SKM-1 treated with dmso at 0.1 percent for 144 hours (cell line): ENCODE measurements at regions not wholly inside any gene's neighbourhood (a gene's known extent, or its start where the extent isn't known, plus 50 kb on each side); places are given as distances from the start of the nearest gene placed in this dataset.
A peak's percentile ranks its signal among the peaks of the same experiment; 100 is the strongest.
"Not testable (repeated sequence)": the region's sequence is repeated elsewhere in the genome, so short reads cannot be mapped to it uniquely, and the experiment has no call there.

ENCODE experiments used
- DNase-seq: peaks from one replicate; lab custom pipeline; 2025; ENCODE audit not compliant: unreplicated experiment; lab: John Stamatoyannopoulos, UW

DNA sequence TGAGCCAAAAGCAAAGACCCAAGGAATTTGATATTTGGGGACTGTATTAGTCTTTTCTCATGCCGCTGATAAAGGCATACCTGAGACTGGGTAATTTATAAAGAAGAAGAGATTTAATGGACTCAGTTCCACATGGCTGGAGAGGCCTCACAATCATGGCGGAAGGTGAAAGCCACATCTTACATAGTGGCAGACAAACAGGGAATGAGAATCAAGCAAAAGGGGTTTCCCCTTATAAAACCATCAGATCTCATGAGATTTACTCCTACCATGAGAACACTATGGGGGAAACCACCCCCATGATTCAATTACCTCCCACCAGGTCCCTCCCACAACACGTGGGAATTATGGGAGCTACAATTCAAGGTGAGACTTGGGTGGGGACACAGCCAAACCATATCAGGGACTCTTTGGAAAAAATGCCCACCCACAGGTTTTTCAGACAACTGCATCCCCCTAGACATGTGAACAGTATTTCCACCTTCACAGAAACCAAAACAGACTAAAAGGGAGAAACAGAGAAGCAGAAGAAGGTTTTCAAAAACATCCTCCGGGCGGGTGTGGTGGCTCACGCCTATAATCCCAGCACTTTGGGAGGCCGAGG is 482.1 kb upstream of the PROK2 start:
- DNase-seq = not testable (repeated sequence)

DNA sequence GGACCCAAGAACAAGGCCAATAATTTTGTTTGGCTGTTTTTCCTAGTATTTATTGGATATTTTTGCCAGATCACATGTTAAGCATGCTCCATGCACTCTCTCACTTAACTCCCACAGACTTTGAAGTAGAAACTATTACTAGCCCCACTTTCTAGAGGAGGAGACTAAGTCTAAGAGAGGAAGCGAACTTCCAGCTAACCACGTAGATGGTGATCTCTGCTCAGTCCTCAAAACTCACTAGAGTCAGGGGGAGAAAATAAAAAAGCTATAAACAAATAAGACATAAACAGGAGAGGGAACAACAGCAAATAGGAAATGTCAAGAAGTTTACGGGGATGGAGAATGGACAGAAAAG is 481.0 kb upstream of the PROK2 start:
- no peak for DNase-seq

DNA sequence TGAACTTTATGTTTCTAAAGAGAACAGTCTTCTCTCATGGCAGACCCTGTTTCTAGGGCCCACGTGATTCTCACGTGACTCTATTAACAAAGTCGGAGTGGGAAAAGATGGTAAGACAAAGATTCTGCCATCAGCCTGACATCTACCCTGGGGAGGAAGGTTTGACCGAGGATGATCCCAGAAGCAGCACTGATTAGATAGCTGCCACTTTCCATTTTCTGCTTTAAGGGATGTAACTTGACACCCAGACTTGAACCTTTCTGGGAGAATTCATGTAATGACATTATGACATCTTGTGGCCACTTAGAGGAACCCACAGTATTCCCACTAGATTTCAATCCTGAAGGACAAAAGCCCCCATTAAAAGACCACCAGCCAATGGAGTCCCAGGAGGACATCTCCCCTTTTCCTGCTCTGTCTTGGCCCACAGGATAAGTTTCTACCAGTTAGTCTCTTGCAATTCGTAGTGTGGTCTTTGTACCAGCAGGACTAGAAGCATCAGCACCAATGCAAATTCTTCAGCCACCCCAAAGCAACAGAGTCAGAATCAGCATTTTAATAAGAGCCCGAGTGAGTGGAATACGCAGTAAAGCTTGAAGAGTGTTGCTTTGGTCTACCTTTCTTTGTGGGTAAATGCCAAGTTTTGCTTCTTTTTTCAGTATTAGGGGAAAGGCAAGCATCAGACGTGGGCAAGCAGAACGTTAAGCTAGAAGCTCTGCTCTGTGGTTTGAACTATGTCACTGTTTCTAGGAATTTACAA is 480.5 kb upstream of the PROK2 start:
- no peak for DNase-seq

DNA sequence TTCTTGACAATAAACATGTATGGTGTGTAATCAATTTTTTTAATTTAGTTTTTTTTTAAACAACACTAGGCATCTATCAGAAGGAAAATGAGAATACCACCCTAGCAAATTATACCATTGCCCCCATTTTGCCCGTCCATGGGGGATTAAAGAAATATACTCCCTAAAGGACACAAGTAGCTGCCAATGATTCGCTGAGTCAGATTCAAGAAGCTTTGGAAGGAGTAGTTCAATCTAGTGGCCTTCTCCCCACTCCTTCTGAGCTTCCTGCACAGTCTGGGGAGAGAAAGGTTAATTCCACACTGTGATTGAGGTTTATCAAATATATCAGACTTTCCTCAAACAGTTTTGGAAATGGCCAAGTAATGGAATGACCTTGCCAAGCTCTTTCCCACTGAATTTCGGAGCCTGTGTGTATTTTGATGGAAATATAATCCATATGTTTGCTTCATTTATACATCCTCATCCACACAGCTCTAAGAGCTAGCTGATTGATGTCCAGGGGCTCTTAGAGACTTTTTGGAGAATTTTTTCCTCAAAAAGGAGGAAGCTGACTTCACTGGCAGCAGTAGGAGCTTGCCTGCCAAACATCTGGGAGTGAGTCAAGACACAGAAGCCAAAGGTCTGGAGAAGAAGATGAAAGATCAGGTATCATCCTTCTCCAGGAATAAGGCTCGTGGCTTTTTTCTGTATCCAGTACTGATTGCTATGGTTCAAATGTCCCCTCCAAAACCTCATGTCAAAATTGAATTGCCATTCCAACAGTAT is 478.5 kb upstream of the PROK2 start:
- no peak for DNase-seq

DNA sequence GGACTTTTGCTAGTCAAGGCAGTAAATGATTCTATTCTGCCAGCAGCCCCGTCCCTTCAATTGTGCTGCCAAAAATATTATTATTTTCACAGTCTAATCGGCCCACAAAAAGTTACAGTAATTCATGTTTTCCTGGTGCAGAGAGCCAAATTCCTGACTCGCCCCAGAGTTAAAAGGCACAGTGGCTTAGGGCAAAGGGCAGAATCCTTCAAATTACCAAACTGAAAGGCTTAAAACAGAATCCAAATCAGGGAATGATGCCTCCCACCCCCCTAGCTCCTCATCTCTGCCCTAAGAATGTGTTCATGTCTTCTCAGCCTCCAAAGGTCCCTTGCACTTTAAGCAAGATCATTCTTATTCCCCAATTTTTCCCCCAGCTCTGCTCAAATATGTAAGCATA is 477.8 kb upstream of the PROK2 start:
- DNase-seq = no peak

- no peak for DNase-seq
Observed at GRCh38 chr3:72261566-72262564, 476.9 kb upstream of the PROK2 start.

GRCh38 chr3:72260588-72260910 is 475.6 kb upstream of the PROK2 start:
- no peak for DNase-seq

DNA sequence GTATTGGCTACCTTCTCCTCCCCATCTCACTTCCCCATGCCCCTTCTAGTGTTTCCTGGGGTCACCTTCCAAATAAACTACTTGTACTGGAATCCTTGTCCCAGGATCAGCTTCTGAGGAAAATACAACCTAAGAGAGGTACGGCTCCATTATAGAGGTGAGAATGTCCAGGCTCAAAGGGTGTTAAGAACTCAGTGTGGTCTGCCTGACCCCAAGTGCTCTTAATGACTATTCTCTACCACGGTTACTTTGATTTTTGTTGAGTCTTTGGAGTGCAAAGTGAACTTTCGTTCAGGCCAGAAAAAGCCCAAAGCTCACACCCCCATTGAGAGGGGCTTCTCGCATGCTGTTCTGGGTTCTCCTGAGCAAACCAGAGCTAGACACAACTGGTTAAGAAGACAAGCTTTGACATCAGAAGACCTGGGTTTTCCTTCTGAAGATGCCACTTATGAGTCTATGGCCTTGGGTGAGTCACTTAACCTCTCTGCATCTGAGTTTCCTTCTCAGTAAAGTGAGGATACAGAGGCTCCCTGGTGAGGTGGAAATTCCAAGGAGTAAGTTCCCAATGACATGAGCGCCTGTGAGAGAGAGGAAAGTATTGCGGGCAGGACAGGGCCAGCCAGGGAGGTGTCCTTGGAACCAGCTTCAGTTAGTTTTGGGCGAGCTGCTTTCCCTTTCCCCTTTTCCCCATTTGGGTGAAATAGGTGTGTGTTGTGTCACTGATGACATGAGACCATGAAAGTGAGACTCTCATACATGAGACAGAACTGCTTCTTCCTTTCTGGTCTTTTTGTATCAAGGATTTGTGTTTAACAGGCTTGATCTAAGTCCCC is 475.0 kb upstream of the PROK2 start:
- no peak for DNase-seq

DNA sequence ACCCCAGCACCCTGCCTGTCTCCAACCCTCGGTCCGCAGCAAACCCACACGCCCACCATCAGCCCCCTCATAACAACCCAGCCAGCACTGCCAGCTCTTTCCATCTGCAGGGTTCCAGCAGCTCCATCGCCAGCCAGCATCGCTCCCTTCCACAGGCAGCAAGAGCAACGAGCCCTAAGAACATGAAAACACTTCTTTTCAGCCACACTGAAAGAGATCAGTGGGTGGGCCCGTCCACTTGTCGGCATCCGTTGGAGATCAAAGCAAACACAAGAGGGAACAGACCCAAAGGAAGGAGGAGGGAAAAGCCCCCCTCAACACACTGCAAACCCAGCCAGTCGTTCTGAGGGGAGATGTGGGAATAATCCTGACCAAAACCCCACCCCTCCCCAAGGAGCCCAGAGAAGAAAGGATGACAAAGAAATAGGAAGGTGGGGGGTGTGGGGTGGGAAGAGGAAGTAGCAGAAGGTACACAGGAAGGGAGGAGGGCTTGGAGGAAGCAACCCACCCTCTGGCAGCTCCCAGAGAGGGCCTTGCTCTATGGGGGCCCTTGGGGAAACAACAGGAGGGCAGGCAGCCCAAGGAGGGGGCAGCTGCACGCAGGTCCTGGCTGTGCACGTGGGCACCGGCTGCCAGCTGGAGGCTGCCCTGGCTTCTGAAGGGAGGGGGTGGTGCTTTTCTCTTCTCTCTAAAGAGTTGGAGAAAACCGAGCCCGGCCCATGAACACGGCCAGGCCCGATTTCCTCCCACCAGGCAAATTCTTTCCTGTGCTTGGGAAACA is 473.6 kb upstream of the PROK2 start:
- peak; percentile 10 for DNase-seq

GRCh38 chr3:72257738-72258137 is 472.8 kb upstream of the PROK2 start:
- DNase-seq = no peak

DNA sequence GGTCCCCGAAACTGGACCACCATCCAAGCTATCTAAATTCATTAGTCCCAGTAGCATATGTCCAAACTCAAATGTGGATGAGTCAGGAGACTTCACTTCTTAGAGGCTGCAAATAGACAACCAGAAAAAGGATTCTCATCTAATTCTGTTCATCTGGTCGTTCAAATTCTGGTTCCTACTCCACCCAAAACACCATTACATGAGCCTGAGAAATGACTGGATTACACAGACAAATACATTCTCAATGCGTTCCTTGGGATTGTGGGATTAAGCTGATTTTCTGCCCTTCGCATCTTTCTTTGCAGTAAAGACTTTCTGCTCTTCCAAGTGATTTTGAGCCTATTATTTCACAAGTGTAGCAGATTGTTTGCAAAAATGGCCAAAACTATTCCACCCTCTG is 472.3 kb upstream of the PROK2 start:
- no peak for DNase-seq

DNA sequence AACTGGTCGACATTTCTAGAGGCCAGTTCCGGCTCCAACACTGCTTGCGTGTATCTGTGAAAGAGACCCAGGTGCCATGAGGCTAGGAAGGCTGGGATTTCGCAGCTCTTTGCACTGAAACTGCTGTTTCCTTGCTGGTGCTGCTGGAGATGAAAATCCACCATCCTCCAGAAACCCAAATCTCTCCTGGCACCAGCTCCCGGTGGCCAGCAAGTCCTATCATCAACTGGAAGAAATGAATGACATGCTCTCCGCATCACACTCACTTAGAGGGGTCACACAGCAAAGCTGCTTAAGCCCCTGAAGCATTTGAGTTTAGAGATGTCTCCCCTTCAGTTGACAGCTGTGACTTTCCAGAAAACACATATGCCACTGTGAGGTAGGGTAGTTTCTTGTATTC is 471.8 kb upstream of the PROK2 start:
- no peak for DNase-seq

DNA sequence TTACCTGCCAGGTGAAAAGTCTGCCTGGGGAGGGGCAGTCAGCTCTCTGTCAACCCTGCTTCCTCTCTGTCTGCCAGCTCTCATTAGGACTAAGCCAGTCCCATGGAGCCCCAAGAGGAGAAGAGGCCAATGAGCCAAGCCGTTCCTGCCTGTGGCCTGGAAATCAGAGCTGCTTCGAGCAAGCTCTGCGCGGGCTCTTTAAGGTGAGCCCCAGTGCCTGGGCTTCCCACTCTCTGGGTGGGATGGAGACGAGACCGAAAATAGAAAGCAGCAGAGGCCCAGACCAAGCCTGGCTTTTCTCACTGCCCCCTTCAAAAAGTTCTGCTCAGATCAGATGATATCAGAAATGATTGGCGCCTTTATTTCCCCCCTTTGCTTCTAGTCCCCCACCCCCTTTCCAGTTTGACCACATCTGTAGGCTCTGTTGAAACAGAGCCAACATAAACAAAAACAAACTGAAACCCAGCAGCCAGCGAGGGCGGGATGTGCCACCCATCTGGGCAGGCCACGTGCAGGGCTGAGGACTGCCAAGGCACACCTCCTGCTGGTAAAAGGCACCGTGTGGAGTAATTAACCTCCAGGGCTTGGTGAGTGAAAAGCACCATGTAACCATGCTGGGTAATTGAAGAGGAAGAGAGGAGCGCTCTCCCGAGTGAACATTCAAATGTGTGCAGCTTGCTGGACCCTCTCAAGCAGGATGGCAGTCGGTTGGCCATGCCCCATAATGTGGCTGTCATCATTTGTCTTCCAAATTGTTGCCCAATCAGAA is 471.0 kb upstream of the PROK2 start:
- no peak for DNase-seq

GRCh38 chr3:72255191-72255590 is 470.2 kb upstream of the PROK2 start:
- no peak for DNase-seq

DNA sequence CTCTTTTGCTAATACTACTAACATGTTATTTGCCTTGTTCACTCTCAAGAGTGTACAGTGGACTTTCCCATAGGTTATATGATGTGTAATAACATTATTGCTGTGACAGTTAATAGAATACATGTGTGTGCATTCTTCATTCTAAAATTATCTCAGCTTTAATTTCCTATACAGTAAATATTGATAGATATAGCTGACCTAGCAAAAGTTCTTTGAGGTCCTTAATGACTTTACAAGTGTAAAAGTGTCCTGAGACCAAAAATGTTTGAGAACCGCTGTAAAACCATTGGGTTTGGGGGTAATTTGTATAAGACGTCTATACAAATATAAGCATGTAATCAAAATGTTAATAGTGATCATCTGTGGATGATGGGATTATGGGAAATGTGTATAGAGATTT is 469.5 kb upstream of the PROK2 start:
- DNase-seq = no peak

GRCh38 chr3:72250725-72251124 is 465.8 kb upstream of the PROK2 start:
- DNase-seq = no peak

- DNase-seq = no peak
Observed at GRCh38 chr3:72248869-72249268, 463.9 kb upstream of the PROK2 start.

DNA sequence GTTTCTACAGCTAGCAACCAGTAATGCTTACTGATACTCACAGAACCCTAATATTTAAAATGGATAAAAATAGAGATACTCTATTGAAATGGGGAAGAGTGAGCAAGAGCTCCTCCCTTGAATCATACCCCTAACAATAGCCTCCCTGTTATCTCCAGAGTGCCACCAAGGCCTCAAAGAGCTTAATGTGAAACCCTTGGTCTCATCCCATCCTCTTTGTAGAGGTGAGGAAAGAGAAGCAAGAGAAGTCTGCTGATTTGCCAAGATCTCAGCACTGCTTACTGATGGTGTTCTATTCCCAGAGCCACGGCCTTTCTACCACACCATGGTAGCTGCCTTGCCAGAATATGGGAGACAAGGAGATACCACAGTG is 463.4 kb upstream of the PROK2 start:
- no peak for DNase-seq
